DOHH2 (cell line): ENCODE measurements at regions not wholly inside any gene's neighbourhood (a gene's known extent, or its start where the extent isn't known, plus 50 kb on each side); places are given as distances from the start of the nearest gene placed in this dataset.

Source experiments
- H3F3A ChIP-seq: fragments of 200-600 bp; sonication (generic), shearing (Covaris generic); 2 replicates; pipeline ENCODE4 v1.6.0; 2016; ENCODE audit warnings: antibody characterized with exemption, mild to moderate bottlenecking; ENCODE audit not compliant: control insufficient read depth, insufficient read depth
- H3K27ac ChIP-seq: fragments of 200-600 bp; sonication (generic); 2 replicates; pipeline ENCODE4 v1.5.1; 2014; ENCODE audit warnings: low read depth, mild to moderate bottlenecking, low read length, moderate library complexity
- H3K27me3 ChIP-seq: fragments of 200-600 bp; sonication (generic); 2 replicates; pipeline ENCODE4 v1.6.1; 2014; ENCODE audit warnings: mild to moderate bottlenecking, low read length, mixed read lengths; ENCODE audit not compliant: control insufficient read depth
- H3K36me3 ChIP-seq: fragments of 200-600 bp; sonication (generic); 2 replicates; pipeline ENCODE4 v1.6.1; 2014; ENCODE audit warnings: mild to moderate bottlenecking, low read length, moderate library complexity, mixed read lengths; ENCODE audit not compliant: control insufficient read depth
- H3K4me1 ChIP-seq: fragments of 200-600 bp; sonication (generic); 2 replicates; pipeline ENCODE4 v1.6.1; 2014; ENCODE audit warnings: mild to moderate bottlenecking, low read length, mixed read lengths; ENCODE audit not compliant: control insufficient read depth
- H3K4me2 ChIP-seq: fragments of 200-600 bp; sonication (generic); 2 replicates; pipeline ENCODE4 v1.6.0; 2014; ENCODE audit warnings: mild to moderate bottlenecking, low read length, moderate library complexity
- H3K4me3 ChIP-seq: fragments of 200-600 bp; sonication (generic); 2 replicates; pipeline ENCODE4 v1.5.1; 2014; ENCODE audit warnings: mild to moderate bottlenecking, low read length, mixed read lengths
- H3K79me2 ChIP-seq: fragments of 200-600 bp; sonication (generic); 2 replicates; pipeline ENCODE4 v1.6.1; 2014; ENCODE audit warnings: mild to moderate bottlenecking, low read length, mixed read lengths; ENCODE audit not compliant: control insufficient read depth
- H3K9me2 ChIP-seq: fragments of 200-600 bp; sonication (generic); replicated peaks from 2 replicates; pipeline ENCODE4 v1.6.1; 2014; ENCODE audit warnings: mild to moderate bottlenecking, low read length, mixed read lengths; ENCODE audit not compliant: control insufficient read depth
- H3K9me3 ChIP-seq: fragments of 200-600 bp; sonication (generic); 2 replicates; pipeline ENCODE4 v1.6.1; 2014; ENCODE audit warnings: antibody characterized with exemption, low read length, mixed read lengths; ENCODE audit not compliant: control insufficient read depth, insufficient read depth
- H4K20me1 ChIP-seq: fragments of 200-600 bp; sonication (generic); 2 replicates; pipeline ENCODE4 v1.6.0; 2014; ENCODE audit warnings: low read depth, mild to moderate bottlenecking, antibody characterized with exemption, low read length, moderate library complexity; ENCODE audit not compliant: control insufficient read depth, insufficient read depth
- EZH2phosphoT487 ChIP-seq: fragments of 200-600 bp; sonication (generic); IDR thresholded peaks from 2 replicates; pipeline ENCODE4 v1.6.1; 2017; ENCODE audit warnings: borderline replicate concordance, mild to moderate bottlenecking, antibody characterized with exemption, low read length, moderate library complexity, mixed read lengths
- TF ChIP-seq, protein P1 (sequence below): fragments of 200-600 bp; sonication (generic); IDR thresholded peaks from one replicate; pipeline ENCODE4 v1.5.1; 2014; ENCODE audit warnings: antibody characterized with exemption, mild to moderate bottlenecking, low read depth, low read length; ENCODE audit not compliant: poor library complexity, severe bottlenecking

DNA sequence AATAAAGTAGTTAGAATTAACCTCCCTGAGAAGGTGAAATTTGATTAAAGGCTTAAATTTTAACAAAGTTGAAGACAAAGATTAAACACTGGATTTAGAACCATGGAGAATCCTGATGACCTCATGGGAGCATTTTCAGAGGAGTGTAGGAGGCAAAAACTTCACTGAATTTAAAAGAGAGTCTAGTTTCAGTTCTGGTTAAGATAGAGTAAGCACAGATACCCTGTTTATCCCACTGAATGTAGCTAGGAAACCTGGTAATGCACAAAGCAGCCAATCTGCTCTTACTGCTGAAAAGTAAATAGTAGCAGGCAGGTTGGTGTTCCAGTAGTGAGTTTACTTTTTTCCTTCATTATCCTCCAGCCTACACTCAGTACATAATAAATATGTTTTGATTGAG, 654.9 kb upstream of the SYT4 start:
- H3K27me3 ChIP-seq: no peaks in the 10 kb centered on the region
- H3K36me3 ChIP-seq: no peaks in the 10 kb centered on the region
- H3K27ac ChIP-seq: no peak overlapping the region
- no peaks in the 10 kb centered on the region for H3F3A ChIP-seq
- TF ChIP-seq, protein P1, sequence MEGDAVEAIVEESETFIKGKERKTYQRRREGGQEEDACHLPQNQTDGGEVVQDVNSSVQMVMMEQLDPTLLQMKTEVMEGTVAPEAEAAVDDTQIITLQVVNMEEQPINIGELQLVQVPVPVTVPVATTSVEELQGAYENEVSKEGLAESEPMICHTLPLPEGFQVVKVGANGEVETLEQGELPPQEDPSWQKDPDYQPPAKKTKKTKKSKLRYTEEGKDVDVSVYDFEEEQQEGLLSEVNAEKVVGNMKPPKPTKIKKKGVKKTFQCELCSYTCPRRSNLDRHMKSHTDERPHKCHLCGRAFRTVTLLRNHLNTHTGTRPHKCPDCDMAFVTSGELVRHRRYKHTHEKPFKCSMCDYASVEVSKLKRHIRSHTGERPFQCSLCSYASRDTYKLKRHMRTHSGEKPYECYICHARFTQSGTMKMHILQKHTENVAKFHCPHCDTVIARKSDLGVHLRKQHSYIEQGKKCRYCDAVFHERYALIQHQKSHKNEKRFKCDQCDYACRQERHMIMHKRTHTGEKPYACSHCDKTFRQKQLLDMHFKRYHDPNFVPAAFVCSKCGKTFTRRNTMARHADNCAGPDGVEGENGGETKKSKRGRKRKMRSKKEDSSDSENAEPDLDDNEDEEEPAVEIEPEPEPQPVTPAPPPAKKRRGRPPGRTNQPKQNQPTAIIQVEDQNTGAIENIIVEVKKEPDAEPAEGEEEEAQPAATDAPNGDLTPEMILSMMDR: no peak
- no peak for TF ChIP-seq EZH2phosphoT487
- no peaks in the 10 kb centered on the region for H3K4me1 ChIP-seq
- H3K4me2 ChIP-seq: no peak overlapping the region
- H4K20me1 ChIP-seq: no peaks in the 10 kb centered on the region
- H3K9me3 ChIP-seq: no peaks in the 10 kb centered on the region
- no peak overlapping the region for H3K4me3 ChIP-seq
- H3K79me2 ChIP-seq: no peaks in the 10 kb centered on the region
- no peaks in the 10 kb centered on the region for H3K9me2 ChIP-seq

DNA sequence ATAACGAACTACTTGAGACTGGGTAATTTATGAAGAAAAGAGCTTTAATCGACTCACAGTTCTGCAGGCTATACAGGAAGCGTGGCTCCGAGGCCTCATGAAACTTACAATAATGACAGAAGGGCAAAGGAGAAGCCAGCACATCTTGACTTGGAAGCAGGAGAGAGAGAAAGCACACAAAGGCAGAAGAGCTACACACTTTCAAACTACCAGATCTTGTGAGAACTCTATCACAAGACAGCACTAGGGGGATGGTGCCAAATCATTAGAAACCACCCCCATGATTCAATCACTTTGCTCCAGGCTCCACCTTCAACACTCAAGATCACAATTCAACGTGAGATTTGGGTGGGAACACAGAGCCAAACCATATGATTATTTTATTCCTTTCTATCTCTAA, 655.9 kb upstream of the SYT4 start:
- H3K9me2 ChIP-seq: no peaks in the 10 kb centered on the region
- no peaks in the 10 kb centered on the region for H3K27me3 ChIP-seq
- H3K36me3 ChIP-seq: no peaks in the 10 kb centered on the region
- no peaks in the 10 kb centered on the region for H4K20me1 ChIP-seq
- TF ChIP-seq, protein P1: no peak
- no peak for TF ChIP-seq EZH2phosphoT487
- no peaks in the 10 kb centered on the region for H3K4me1 ChIP-seq
- no peaks in the 10 kb centered on the region for H3K79me2 ChIP-seq
- no peaks in the 10 kb centered on the region for H3F3A ChIP-seq
- H3K9me3 ChIP-seq: no peaks in the 10 kb centered on the region
- no peak overlapping the region for H3K4me3 ChIP-seq
- no peak overlapping the region for H3K27ac ChIP-seq
- no peak overlapping the region for H3K4me2 ChIP-seq

DNA sequence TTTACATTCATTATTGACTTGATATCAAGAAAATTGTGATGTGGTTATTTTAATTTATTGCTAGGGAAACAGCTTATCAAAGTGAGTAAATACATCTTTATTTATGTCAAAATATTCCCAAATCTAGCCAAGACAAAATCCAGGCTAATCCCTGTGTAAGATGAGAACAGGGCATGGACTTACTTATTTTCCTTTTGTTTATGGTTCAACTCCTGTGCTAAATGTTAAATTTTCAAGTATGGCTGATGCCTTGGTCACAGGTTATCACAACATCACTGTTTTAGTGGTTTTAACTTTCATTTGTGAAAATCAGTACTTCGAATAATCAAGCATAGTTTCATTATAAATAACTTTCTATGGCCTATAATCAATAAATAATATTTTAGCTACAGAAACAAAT, 657.0 kb upstream of the SYT4 start:
- no peaks in the 10 kb centered on the region for H3K27me3 ChIP-seq
- TF ChIP-seq, protein P1: no peak
- H3K79me2 ChIP-seq: no peaks in the 10 kb centered on the region
- no peak overlapping the region for H3K27ac ChIP-seq
- H4K20me1 ChIP-seq: no peaks in the 10 kb centered on the region
- no peaks in the 10 kb centered on the region for H3K36me3 ChIP-seq
- H3K9me3 ChIP-seq: no peaks in the 10 kb centered on the region
- H3K4me1 ChIP-seq: no peaks in the 10 kb centered on the region
- no peaks in the 10 kb centered on the region for H3K9me2 ChIP-seq
- no peaks in the 10 kb centered on the region for H3F3A ChIP-seq
- no peak overlapping the region for H3K4me2 ChIP-seq
- no peak overlapping the region for H3K4me3 ChIP-seq

DNA sequence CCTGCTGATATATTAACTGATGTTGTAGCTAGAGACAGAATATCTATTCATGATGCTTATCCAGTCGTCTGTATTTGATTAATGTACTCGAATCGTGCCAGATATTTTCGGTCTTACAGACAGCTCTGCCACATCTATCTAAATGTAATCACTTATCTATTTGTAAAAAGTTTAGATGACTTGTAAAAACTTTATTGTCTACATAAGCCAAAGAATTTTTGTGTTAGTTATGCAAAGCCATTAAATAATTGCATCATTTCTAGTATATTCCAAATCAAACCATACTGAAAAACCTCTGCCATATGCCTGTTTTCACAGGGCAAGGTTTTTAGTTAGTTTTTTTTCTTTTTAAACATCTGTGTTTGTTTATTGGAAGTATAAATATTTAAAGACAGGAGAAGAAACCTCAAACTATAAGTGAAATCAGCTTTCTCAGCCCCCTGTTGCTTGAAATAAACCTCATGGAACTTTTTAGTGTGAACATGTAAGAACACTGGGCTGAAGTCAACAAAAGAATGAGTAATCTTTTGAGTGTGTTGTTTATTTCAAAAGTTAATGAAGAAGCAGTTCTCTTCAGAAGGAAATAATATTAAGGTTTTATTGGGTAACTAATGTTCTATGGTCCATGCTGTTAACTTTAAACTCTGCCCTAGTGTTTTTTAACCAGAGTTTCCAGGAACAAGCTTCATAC, 657.6 kb upstream of the SYT4 start:
- no peaks in the 10 kb centered on the region for H3K9me2 ChIP-seq
- no peaks in the 10 kb centered on the region for H3K9me3 ChIP-seq
- no peaks in the 10 kb centered on the region for H3K4me1 ChIP-seq
- no peak overlapping the region for H3K27ac ChIP-seq
- H4K20me1 ChIP-seq: no peaks in the 10 kb centered on the region
- H3K4me2 ChIP-seq: no peak overlapping the region
- no peaks in the 10 kb centered on the region for H3K79me2 ChIP-seq
- no peaks in the 10 kb centered on the region for H3F3A ChIP-seq
- TF ChIP-seq, protein P1: no peak
- TF ChIP-seq EZH2phosphoT487: no peak
- no peaks in the 10 kb centered on the region for H3K36me3 ChIP-seq
- H3K27me3 ChIP-seq: no peaks in the 10 kb centered on the region
- no peak overlapping the region for H3K4me3 ChIP-seq
